Right atrium auricular region (tissue), 2 donors: ENCODE measurements at regions not wholly inside any gene's neighbourhood (a gene's known extent, or its start where the extent isn't known, plus 50 kb on each side); places are given as distances from the start of the nearest gene placed in this dataset.

Experiments used
- DNase-seq: peaks from one replicate; pipeline ENCODE4 v3.0.0-alpha.2; 2019; ENCODE audit warnings: low spot score
- H3K27ac ChIP-seq, 2 donors: fragments of 200-600 bp; sonication (generic); 1 replicate in 1 of 2; 2 replicates in 1 of 2; pipeline ENCODE4 v1.5.1; 2016 to 2019
- H3K27me3 ChIP-seq, 2 donors: fragments of 200-600 bp; sonication (generic); one replicate each; pipeline versions ENCODE4 v1.5.1 to v1.6.0; 2017 to 2019
- H3K36me3 ChIP-seq: fragments of 200-600 bp; sonication (generic); one replicate; pipeline ENCODE4 v1.5.1; 2016
- H3K4me1 ChIP-seq, 2 donors: fragments of 200-600 bp; sonication (generic); one replicate each; pipeline versions ENCODE4 v1.5.1 to v1.6.0; 2017 to 2019
- H3K4me3 ChIP-seq, 2 donors: fragments of 200-600 bp; sonication (generic); 1 replicate in 1 of 2; 2 replicates in 1 of 2; pipeline ENCODE4 v1.5.1; 2017 to 2019; ENCODE audit warnings: mild to moderate bottlenecking in 1 of 2, moderate library complexity in 1 of 2
- H3K9me3 ChIP-seq, 2 donors: fragments of 200-600 bp; sonication (generic); one replicate each; pipeline ENCODE4 v1.5.1; 2019
- TF ChIP-seq, protein P1 (sequence below), 2 donors: fragments of 200-600 bp; sonication (generic); IDR thresholded peaks; one replicate each; pipeline ENCODE4 v1.5.1; 2019; ENCODE audit warnings: antibody characterized with exemption in 2 of 2

DNA sequence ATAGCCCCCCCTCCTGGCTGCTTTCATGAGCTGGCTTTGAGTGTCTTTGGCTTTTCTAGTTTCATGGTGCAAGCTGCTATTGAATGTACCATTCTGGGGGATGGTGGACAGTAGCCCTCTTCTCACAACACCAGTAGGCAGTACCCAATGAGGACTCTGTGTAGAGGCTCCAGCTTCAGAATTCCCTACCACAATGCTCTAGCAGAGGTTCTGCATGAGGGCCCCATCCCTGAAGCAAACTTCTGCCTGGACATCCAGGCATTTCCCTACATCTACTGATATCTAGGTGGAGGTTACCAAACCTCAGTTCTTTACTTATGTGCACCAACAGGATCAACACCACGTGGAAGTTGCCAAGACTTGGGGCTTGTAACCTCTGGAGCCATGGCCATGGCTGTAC, 1742.9 kb downstream of the SI start:
- Histone ChIP-seq H3K9me3 (peaks cover 0 to 3% of the 10 kb centered on the region in 2 donors), H3K27me3 (no peaks in the 10 kb centered on the region), H3K27ac (no peak overlapping the region), H3K4me3 (no peak overlapping the region), H3K36me3 (no peaks in the 10 kb centered on the region), H3K4me1 (no peaks in the 10 kb centered on the region)
- TF ChIP-seq, protein P1, sequence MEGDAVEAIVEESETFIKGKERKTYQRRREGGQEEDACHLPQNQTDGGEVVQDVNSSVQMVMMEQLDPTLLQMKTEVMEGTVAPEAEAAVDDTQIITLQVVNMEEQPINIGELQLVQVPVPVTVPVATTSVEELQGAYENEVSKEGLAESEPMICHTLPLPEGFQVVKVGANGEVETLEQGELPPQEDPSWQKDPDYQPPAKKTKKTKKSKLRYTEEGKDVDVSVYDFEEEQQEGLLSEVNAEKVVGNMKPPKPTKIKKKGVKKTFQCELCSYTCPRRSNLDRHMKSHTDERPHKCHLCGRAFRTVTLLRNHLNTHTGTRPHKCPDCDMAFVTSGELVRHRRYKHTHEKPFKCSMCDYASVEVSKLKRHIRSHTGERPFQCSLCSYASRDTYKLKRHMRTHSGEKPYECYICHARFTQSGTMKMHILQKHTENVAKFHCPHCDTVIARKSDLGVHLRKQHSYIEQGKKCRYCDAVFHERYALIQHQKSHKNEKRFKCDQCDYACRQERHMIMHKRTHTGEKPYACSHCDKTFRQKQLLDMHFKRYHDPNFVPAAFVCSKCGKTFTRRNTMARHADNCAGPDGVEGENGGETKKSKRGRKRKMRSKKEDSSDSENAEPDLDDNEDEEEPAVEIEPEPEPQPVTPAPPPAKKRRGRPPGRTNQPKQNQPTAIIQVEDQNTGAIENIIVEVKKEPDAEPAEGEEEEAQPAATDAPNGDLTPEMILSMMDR (IDR thresholded peaks at IDR 0.05): no peak
- no peak for DNase-seq

- Histone ChIP-seq H3K4me1 (no peaks in the 10 kb centered on the region), H3K27me3 (no peaks in the 10 kb centered on the region), H3K27ac (no peak overlapping the region), H3K4me3 (no peak overlapping the region), H3K9me3 (peaks cover 0 to 13% of the 10 kb centered on the region in 2 donors), H3K36me3 (no peaks in the 10 kb centered on the region)
- DNase-seq: no peak
- TF ChIP-seq, protein P1 (IDR thresholded peaks at IDR 0.05): no peak
Measured at GRCh38 chr3:163328680-163329079, 1749.6 kb downstream of the SI start.

DNA sequence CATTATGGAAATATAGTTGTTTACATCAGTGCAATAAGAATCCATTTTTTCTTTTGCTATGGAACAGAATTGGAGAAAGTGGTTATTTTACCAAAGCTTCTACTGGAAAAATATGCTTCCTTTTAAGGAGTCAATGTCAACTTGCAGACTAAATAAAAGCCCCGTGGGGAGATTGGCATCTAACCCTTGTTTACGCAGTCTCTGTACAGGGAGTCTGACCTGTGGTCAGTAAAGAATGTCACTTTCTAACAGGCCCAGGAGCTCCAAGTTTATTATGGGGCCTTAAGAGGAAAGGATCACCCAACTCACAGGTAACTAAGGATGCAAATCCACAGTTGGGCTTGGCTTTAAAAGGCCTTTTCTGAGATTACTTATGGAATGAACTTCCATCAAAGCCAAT, 1751.2 kb downstream of the SI start:
- Histone ChIP-seq H3K4me3 (no peak overlapping the region), H3K27ac (no peak overlapping the region), H3K4me1 (no peaks in the 10 kb centered on the region), H3K36me3 (no peaks in the 10 kb centered on the region), H3K9me3 (peaks cover 0 to 20% of the 10 kb centered on the region in 2 donors), H3K27me3 (no peaks in the 10 kb centered on the region)
- DNase-seq: no peak
- TF ChIP-seq, protein P1 (IDR thresholded peaks at IDR 0.05): no peak

DNA sequence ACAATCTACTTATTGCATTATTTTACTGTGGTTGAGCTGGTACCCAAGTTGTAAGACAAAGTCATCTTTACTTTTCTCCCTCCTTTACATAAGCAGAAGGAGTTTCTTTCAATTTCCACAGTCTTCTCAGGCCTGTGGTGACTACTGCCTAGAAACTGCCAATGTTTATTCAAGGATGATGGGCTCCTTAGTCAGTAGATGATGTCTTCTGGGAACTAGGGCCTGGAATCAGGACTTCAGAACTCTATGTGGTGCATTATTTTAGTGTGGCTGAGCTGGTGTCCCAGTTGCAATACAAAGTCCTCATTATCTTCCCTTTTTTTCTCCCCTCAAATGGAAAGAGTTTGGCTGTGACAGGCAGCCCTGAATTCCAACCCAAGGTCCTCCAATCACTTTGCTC, 1762.5 kb downstream of the SI start:
- TF ChIP-seq, protein P1 (IDR thresholded peaks at IDR 0.05): no peak
- Histone ChIP-seq H3K27me3 (no peaks in the 10 kb centered on the region), H3K4me3 (no peak overlapping the region), H3K4me1 (no peaks in the 10 kb centered on the region), H3K9me3 (no peaks in the 10 kb centered on the region), H3K36me3 (no peaks in the 10 kb centered on the region), H3K27ac (no peak overlapping the region)
- no peak for DNase-seq

DNA sequence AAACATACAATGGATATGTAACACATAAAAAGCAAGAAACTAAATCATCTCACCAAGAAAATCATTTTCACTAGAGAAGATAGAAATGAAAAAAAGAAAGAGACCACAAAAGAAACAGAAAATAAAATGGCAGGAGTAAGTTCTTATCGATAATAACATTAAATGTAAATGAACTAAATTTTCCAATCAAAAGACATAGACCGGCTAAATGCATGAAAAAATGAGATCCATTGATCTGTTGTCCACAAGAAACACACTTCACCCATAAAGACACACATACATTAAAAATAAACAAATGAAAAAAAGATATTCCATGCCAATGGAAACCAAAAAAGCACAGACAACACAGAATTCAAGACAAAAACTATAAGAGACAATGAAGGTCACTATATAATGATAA, 1771.9 kb downstream of the SI start:
- Histone ChIP-seq H3K27ac (no peak overlapping the region), H3K36me3 (no peaks in the 10 kb centered on the region), H3K4me1 (no peaks in the 10 kb centered on the region), H3K4me3 (no peak overlapping the region), H3K9me3 (peaks cover 0 to 27% of the 10 kb centered on the region in 2 donors), H3K27me3 (no peaks in the 10 kb centered on the region)
- DNase-seq: no peak
- TF ChIP-seq, protein P1 (IDR thresholded peaks at IDR 0.05): no peak

DNA sequence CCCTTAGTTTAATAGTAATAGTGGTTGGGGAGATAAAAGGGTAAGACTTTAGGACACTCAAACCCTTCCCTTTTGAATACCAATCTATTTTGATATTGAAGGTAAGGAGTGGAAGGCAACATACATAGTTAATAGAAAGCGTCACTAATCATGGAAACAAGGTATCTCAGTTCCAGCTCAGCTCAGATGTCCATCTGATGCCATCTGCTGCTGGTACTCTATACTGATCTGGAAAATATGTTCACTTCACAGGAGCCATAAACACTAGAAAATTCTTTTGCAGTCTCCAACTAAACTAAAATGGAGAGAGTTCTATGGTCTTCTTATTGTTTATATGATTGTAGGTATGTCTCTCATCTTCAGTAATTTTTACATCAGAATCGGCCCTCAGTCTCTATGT, 1777.1 kb downstream of the OTOL1 start:
- Histone ChIP-seq H3K4me1 (no peaks in the 10 kb centered on the region), H3K9me3 (no peaks in the 10 kb centered on the region), H3K27ac (no peak overlapping the region), H3K4me3 (no peak overlapping the region), H3K36me3 (no peaks in the 10 kb centered on the region), H3K27me3 (no peaks in the 10 kb centered on the region)
- no peak for DNase-seq
- TF ChIP-seq, protein P1 (IDR thresholded peaks at IDR 0.05): peak in 1 of 2 donors; percentile 35
